Right lobe of liver (tissue), 6 donors: ENCODE measurements at regions not wholly inside any gene's neighbourhood (a gene's known extent, or its start where the extent isn't known, plus 50 kb on each side); places are given as distances from the start of the nearest gene placed in this dataset.
"Not testable (repeated sequence)": the region's sequence is repeated elsewhere in the genome, so short reads cannot be mapped to it uniquely, and the experiment has no call there.

Experiments used
- ATAC-seq, 4 donors: fragments of 200-7000 bp; cut with Tn5 transposase; one replicate each; pipeline ENCODE4 v1.9.1; 2020; ENCODE audit warnings: mild to moderate bottlenecking in 4 of 4, moderate library complexity in 4 of 4
- DNase-seq, 3 donors: peaks; one replicate each; pipeline ENCODE4 v3.0.0-alpha.2; 2020
- H3K27ac ChIP-seq, 3 donors: fragments of 200-600 bp; one replicate each; pipeline ENCODE4 v1.8.0; 2022
- H3K27me3 ChIP-seq, 2 donors: fragments of 200-600 bp; one replicate each; pipeline ENCODE4 v1.8.0; 2022
- H3K36me3 ChIP-seq, 4 donors: fragments of 200-600 bp; sonication (generic) in 1 of 4; one replicate each; pipeline versions ENCODE4 v1.5.1 to v1.8.0; 2017 to 2022; ENCODE audit warnings: control low read depth in 1 of 4
- H3K4me1 ChIP-seq, 4 donors: fragments of 200-600 bp; sonication (generic) in 1 of 4; one replicate each; pipeline versions ENCODE4 v1.5.1 to v1.8.0; 2017 to 2022; ENCODE audit warnings: control low read depth in 1 of 4
- H3K4me3 ChIP-seq, 3 donors: fragments of 200-600 bp; one replicate each; pipeline ENCODE4 v1.8.0; 2022
- H3K9me3 ChIP-seq, 4 donors: fragments of 200-600 bp; sonication (generic) in 1 of 4; one replicate each; pipeline versions ENCODE4 v1.5.1 to v1.8.0; 2017 to 2022; ENCODE audit warnings: control low read depth in 1 of 4
- CTCF ChIP-seq, 4 donors: fragments of 200-600 bp in 3 of 4; fragments of 450-650 bp in 1 of 4; IDR thresholded peaks; one replicate each; pipeline versions ENCODE4 v1.5.1 to v1.8.0; 2016 to 2022; ENCODE audit warnings: antibody characterized with exemption in 4 of 4, mild to moderate bottlenecking in 2 of 4
- POLR2A ChIP-seq: fragments of 450-650 bp; IDR thresholded peaks from one replicate; pipeline ENCODE4 v1.6.1; 2017; ENCODE audit warnings: antibody characterized with exemption, mild to moderate bottlenecking
- WGBS: methylation state at CpG from one replicate; pipeline ENCODE4 v1.1.6; 2018; ENCODE audit warnings: low coverage, low lambda C conversion rate; ENCODE audit not compliant: insufficient coverage; ENCODE audit errors: missing lambda C conversion rate; 5-methylcytosine and 5-hydroxymethylcytosine counted together
- intact Hi-C, 2 donors: fragments of 100-400 bp; cut with DNase I; formaldehyde crosslinking; loops; one replicate each; pipeline versions ENCODE4 v1.11.2 to v1.14.1; 2022
- donor health status: DM: no; HTN: yes; CAD: no.
- donor health status: DM: no; HTN: no; CAD: no.
- donor health status: DM: no; HTN: no; CAD: no.
- donor health status: DM: no; HTN: yes; CAD: no.
- donor health status: DM: no; HTN: yes; CAD: no.

DNA sequence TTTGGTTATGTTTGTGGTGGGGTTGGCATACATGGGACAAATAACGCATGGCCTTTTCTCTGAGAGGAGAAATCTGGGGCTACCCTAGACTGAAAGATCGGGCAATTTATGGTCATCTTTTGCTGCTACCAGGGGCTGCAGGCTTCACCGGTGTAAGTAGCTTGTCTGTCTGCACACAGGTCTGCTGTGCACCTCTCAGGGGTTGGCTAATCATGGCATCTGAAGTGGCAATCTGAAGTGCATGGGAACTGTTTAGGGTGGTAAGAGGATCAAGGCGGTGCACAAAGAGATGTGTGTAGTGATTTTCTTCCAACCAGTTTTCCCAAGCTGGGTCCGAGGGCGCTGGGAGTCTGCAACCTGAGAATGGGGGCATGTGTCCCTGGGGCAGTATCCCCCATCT lies 141.3 kb downstream of the EMP1 start:
- no peaks in the 10 kb centered on the region for H3K27me3 ChIP-seq
- WGBS = 71% methylated on average over 6 of the region's 6 CpGs
- TF ChIP-seq CTCF (IDR thresholded peaks at IDR 0.05) = no peak
- TF ChIP-seq POLR2A = no peak
- intact Hi-C loops = no loop called here
- ATAC-seq = no peak
- DNase-seq = no peak
- H3K36me3 ChIP-seq = no peaks in the 10 kb centered on the region
- no peaks in the 10 kb centered on the region for H3K9me3 ChIP-seq
- no peak overlapping the region for H3K27ac ChIP-seq
- no peaks in the 10 kb centered on the region for H3K4me1 ChIP-seq
- no peak overlapping the region for H3K4me3 ChIP-seq

DNA sequence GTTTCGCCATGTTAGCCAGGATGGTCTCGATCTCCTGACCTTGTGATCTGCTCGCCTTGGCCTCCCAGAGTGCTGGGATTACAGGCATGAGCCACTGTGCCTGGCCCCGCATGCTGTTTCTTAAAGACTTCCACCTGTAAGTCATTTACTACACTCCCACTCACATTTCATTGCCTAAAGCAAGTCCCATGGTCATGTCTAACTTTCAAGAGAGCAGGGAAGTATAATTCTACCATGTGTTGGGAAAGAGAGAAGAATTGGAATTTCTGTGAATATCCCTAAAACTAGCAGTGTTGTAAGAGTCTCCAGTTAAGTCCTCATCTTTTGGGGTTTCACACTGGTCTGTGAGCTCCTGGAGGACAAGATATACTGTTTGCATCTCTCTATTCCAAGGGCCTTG lies 139.7 kb downstream of the EMP1 start:
- Histone ChIP-seq H3K27ac (no peak overlapping the region), H3K4me1 (no peaks in the 10 kb centered on the region), H3K4me3 (no peak overlapping the region), H3K36me3 (no peaks in the 10 kb centered on the region), H3K9me3 (no peaks in the 10 kb centered on the region), H3K27me3 (no peaks in the 10 kb centered on the region)
- ATAC-seq = no peak
- WGBS = 77% methylated on average over 4 of the region's 4 CpGs
- DNase-seq = no peak
- intact Hi-C loops = no loop called here
- TF ChIP-seq POLR2A (no peak), CTCF (IDR thresholded peaks at IDR 0.05) (no peak)

GRCh38 chr12:13328535-13328934 lies 132.0 kb downstream of the EMP1 start:
- ATAC-seq = no peak
- WGBS = 63% methylated on average over 3 of the region's 3 CpGs
- no peak overlapping the region for H3K27ac ChIP-seq
- H3K4me3 ChIP-seq = no peak overlapping the region
- DNase-seq = no peak
- no peaks in the 10 kb centered on the region for H3K4me1 ChIP-seq
- H3K36me3 ChIP-seq = no peaks in the 10 kb centered on the region
- no peaks in the 10 kb centered on the region for H3K9me3 ChIP-seq
- intact Hi-C loops = no loop called here
- TF ChIP-seq CTCF (IDR thresholded peaks at IDR 0.05) = no peak
- no peaks in the 10 kb centered on the region for H3K27me3 ChIP-seq

DNA sequence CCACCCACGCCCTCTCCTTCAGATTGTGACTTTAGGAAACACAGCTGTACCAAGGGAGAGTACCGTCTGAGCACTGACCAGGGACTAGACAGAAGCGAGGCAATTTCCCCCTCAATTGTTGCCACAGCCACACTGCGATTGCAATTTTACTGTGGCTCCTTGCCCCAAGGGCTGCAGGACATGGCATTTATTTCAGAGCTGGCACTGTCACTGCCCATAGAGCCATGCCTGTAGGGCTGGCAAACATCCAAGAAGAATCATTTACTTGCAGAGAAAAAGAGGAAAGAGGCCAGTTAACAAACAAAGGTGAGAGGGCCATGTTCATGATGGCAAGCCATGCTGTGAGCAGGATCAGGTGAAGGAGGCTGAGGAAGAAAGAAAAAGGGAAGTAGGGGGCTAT lies 129.6 kb downstream of the EMP1 start:
- 69% methylated on average over 3 of the region's 4 CpGs for WGBS
- DNase-seq (no peak), ATAC-seq (no peak)
- H3K27me3 ChIP-seq = no peaks in the 10 kb centered on the region
- no peak overlapping the region for H3K4me3 ChIP-seq
- no peaks in the 10 kb centered on the region for H3K36me3 ChIP-seq
- intact Hi-C loops = no loop called here
- H3K9me3 ChIP-seq = no peaks in the 10 kb centered on the region
- no peak overlapping the region for H3K27ac ChIP-seq
- no peaks in the 10 kb centered on the region for H3K4me1 ChIP-seq
- no peak for TF ChIP-seq POLR2A
- no peak for TF ChIP-seq CTCF (IDR thresholded peaks at IDR 0.05)

DNA sequence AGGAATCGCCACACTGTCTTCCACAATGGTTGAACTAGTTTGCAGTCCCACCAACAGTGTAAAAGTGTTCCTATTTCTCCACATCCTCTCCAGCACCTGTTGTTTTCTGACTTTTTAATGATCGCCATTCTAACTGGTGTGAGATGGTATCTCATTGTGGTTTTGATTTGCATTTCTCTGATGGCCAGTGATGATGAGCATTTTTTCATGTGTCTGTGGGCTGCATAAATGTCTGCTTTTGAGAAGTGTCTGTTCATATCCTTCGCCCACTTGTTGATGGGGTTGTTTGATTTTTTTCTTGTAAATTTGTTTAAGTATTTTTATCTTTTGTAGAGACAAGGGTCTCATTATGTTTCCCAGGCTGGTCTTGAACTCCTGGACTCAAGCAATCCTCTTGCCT lies 128.5 kb downstream of the EMP1 start:
- H3K9me3 ChIP-seq, ATAC-seq: not testable (repeated sequence)
- WGBS = 71% methylated on average over 1 of the region's 3 CpGs

More for the DNA sequence above, 128.5 kb downstream of the EMP1 start:
- H3K4me3 ChIP-seq, H3K36me3 ChIP-seq, H3K27ac ChIP-seq, H3K27me3 ChIP-seq, intact Hi-C loops, H3K4me1 ChIP-seq, DNase-seq: not testable (repeated sequence)
